ENCODE measurements at regions not wholly inside any gene's neighbourhood (a gene's known extent, or its start where the extent isn't known, plus 50 kb on each side); places are given as distances from the start of the nearest gene placed in this dataset.

- TF ChIP-seq, protein P1, sequence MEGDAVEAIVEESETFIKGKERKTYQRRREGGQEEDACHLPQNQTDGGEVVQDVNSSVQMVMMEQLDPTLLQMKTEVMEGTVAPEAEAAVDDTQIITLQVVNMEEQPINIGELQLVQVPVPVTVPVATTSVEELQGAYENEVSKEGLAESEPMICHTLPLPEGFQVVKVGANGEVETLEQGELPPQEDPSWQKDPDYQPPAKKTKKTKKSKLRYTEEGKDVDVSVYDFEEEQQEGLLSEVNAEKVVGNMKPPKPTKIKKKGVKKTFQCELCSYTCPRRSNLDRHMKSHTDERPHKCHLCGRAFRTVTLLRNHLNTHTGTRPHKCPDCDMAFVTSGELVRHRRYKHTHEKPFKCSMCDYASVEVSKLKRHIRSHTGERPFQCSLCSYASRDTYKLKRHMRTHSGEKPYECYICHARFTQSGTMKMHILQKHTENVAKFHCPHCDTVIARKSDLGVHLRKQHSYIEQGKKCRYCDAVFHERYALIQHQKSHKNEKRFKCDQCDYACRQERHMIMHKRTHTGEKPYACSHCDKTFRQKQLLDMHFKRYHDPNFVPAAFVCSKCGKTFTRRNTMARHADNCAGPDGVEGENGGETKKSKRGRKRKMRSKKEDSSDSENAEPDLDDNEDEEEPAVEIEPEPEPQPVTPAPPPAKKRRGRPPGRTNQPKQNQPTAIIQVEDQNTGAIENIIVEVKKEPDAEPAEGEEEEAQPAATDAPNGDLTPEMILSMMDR (IDR thresholded peaks at IDR 0.05; ENCODE audit: insufficient read depth, low read depth, low read length, missing control alignments): no peak
- no peak overlapping the region for H3K4me3 ChIP-seq (ENCODE audit: low read length)
- DNase-seq (ENCODE audit: low read depth): no peak
These were observed 138.0 kb upstream of the DNAH14 start for GRCh38 chr1:224791362-224791941.

GRCh38 chr1:224795591-224795990 is 133.9 kb upstream of the DNAH14 start:
- TF ChIP-seq, protein P1 (IDR thresholded peaks at IDR 0.05; ENCODE audit: insufficient read depth, low read depth, low read length, missing control alignments): no peak
- H3K4me3 ChIP-seq (ENCODE audit: low read length): no peak overlapping the region
- DNase-seq (ENCODE audit: low read depth): no peak

GRCh38 chr1:224799083-224799482 is 130.4 kb upstream of the DNAH14 start:
- TF ChIP-seq, protein P1 (IDR thresholded peaks at IDR 0.05; ENCODE audit: insufficient read depth, low read depth, low read length, missing control alignments): no peak
- H3K4me3 ChIP-seq (ENCODE audit: low read length): no peak overlapping the region
- no peak for DNase-seq (ENCODE audit: low read depth)

DNA sequence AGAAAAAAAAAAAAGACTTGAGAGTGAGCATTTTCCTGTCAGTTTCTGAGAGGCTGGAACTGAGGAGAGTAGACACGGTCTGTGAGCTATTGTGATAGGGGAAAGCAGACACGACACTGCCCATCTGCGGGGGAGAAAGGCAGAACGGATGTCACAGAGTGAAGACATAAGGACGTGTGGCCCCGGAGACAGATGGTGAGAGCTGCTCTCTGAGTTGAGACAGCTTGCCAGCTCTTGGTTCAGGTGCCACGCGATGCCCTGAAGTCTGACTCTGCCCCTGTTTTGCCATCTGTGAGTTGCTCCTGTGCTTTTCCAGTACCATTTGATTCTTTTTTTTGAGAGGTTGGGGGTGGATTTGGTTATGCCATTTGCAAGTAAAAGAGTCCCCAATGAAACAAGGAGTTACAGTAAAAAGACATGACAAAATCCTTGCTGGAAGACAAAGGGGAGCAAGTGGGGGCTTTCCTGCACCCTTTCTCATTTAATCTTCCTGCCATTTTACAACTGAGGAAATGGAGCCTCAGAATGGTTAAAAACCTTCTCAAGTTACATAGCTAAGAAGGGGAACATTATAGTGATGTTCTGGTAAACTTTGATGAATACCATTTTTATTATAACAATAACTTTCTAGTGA is 128.9 kb upstream of the DNAH14 start:
- TF ChIP-seq, protein P1 (IDR thresholded peaks at IDR 0.05; ENCODE audit: insufficient read depth, low read depth, low read length, missing control alignments): no peak
- no peak for DNase-seq (ENCODE audit: low read depth)
- no peak overlapping the region for H3K4me3 ChIP-seq (ENCODE audit: low read length)

- no peak overlapping the region for H3K4me3 ChIP-seq (ENCODE audit: low read length)
- DNase-seq (ENCODE audit: low read depth): no peak
- TF ChIP-seq, protein P1 (IDR thresholded peaks at IDR 0.05; ENCODE audit: insufficient read depth, low read depth, low read length, missing control alignments): no peak
These were observed 127.5 kb upstream of the DNAH14 start for GRCh38 chr1:224801844-224802490.

DNA sequence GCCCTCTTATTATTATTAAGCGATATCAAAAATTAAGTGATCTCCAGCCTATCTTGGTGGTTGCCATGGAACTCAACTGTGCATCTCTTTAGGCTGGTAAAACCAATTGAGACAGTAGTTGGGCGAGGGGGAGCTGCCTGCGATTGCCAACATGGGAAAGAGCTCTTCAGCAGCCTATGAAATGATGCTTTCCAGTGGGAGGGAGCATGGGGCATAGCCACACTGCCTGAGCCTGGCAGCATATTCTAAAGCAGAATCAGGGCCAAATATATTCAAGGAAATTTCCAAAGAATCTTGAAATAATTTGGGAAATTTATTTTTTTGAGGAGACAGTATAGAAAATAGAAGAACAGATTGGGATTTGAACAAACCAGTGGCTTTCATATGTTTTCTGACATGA is 126.9 kb upstream of the DNAH14 start:
- TF ChIP-seq, protein P1 (IDR thresholded peaks at IDR 0.05; ENCODE audit: insufficient read depth, low read depth, low read length, missing control alignments): no peak
- H3K4me3 ChIP-seq (ENCODE audit: low read length): no peak overlapping the region
- no peak for DNase-seq (ENCODE audit: low read depth)

Measured in epithelial cell of esophagus (primary cell).